Activated naive CD4-positive, alpha-beta T cell treated with anti-CD3 and anti-CD28 coated beads for 36 hours (primary cell): ENCODE measurements at regions not wholly inside any gene's neighbourhood (a gene's known extent, or its start where the extent isn't known, plus 50 kb on each side); places are given as distances from the start of the nearest gene placed in this dataset.

ENCODE experiments used
- CTCF ChIA-PET: fragments of 350-600 bp; sonication (Branson Sonifier 250); formaldehyde crosslinking; loops from one replicate; lab custom pipeline; 2021; ENCODE audit warnings: antibody characterized with exemption; lab: Charles Lee
- DNase-seq: peaks from one replicate; pipeline ENCODE4 v3.0.0-alpha.2; 2020
- H3K27ac Mint-ChIP-seq: one replicate; pipeline ENCODE4 v1.8.0; 2021; ENCODE audit warnings: mild to moderate bottlenecking, mixed read lengths
- H3K27me3 Mint-ChIP-seq: one replicate; pipeline ENCODE4 v1.8.0; 2021; ENCODE audit warnings: low read depth, mixed read lengths
- H3K36me3 Mint-ChIP-seq: one replicate; pipeline ENCODE4 v1.8.0; 2021; ENCODE audit warnings: low read depth, mixed read lengths
- H3K4me1 Mint-ChIP-seq: one replicate; pipeline ENCODE4 v1.8.0; 2021; ENCODE audit warnings: low read depth, mixed read lengths
- H3K4me3 Mint-ChIP-seq: one replicate; pipeline ENCODE4 v1.8.0; 2021; ENCODE audit warnings: mild to moderate bottlenecking, moderate library complexity, mixed read lengths
- H3K9me3 Mint-ChIP-seq: one replicate; pipeline ENCODE4 v1.8.0; 2021; ENCODE audit warnings: mixed read lengths
- intact Hi-C: fragments of 100-400 bp; cut with micrococcal nuclease; formaldehyde crosslinking; loops from one replicate; pipeline ENCODE4 v1.15.1; 2023

GRCh38 chr11:98185245-98185644 lies 835.5 kb upstream of the CNTN5 start:
- no peak for DNase-seq
- CTCF ChIA-PET, result no interaction called here
- no peak overlapping the region for H3K4me3 Mint-ChIP-seq
- H3K27me3 Mint-ChIP-seq, result no peaks in the 10 kb centered on the region
- no peak overlapping the region for H3K27ac Mint-ChIP-seq
- no peaks in the 10 kb centered on the region for H3K36me3 Mint-ChIP-seq
- intact Hi-C loops, result no loop called here
- peaks cover 3% of the 10 kb centered on the region for H3K9me3 Mint-ChIP-seq
- no peaks in the 10 kb centered on the region for H3K4me1 Mint-ChIP-seq

GRCh38 chr11:98194611-98195010 lies 826.1 kb upstream of the CNTN5 start:
- no peak overlapping the region for H3K27ac Mint-ChIP-seq

GRCh38 chr11:98195300-98195699 lies 825.4 kb upstream of the CNTN5 start:
- H3K9me3 Mint-ChIP-seq, result peaks cover under 1% of the 10 kb centered on the region
- no peaks in the 10 kb centered on the region for H3K4me1 Mint-ChIP-seq
- no peaks in the 10 kb centered on the region for H3K36me3 Mint-ChIP-seq
- no peaks in the 10 kb centered on the region for H3K27me3 Mint-ChIP-seq
- no peak overlapping the region for H3K4me3 Mint-ChIP-seq
- no peak for DNase-seq
- H3K27ac Mint-ChIP-seq, result no peak overlapping the region
- CTCF ChIA-PET, result no interaction called here
- intact Hi-C loops, result no loop called here

More at GRCh38 chr11:98194611-98195010, 826.1 kb upstream of the CNTN5 start:
- CTCF ChIA-PET, result no interaction called here
- Mint-ChIP-seq H3K9me3 (no peaks in the 10 kb centered on the region), H3K27me3 (no peaks in the 10 kb centered on the region), H3K36me3 (no peaks in the 10 kb centered on the region), H3K4me3 (no peak overlapping the region), H3K4me1 (no peaks in the 10 kb centered on the region)
- intact Hi-C loops, result no loop called here
- no peak for DNase-seq

- H3K4me3 Mint-ChIP-seq, result no peak overlapping the region
- intact Hi-C loops, result no loop called here
- CTCF ChIA-PET, result no interaction called here
These were observed 813.7 kb upstream of the CNTN5 start for GRCh38 chr11:98207086-98207485.

GRCh38 chr11:98227278-98227677 lies 793.5 kb upstream of the CNTN5 start:
- Mint-ChIP-seq H3K9me3 (peaks cover 2% of the 10 kb centered on the region), H3K27ac (no peak overlapping the region), H3K4me3 (no peak overlapping the region), H3K4me1 (no peaks in the 10 kb centered on the region), H3K36me3 (no peaks in the 10 kb centered on the region), H3K27me3 (no peaks in the 10 kb centered on the region)
- no peak for DNase-seq
- CTCF ChIA-PET, result no interaction called here
- intact Hi-C loops, result no loop called here

More at GRCh38 chr11:98207086-98207485, 813.7 kb upstream of the CNTN5 start:
- H3K9me3 Mint-ChIP-seq, result no peaks in the 10 kb centered on the region
- no peaks in the 10 kb centered on the region for H3K36me3 Mint-ChIP-seq
- no peak for DNase-seq
- H3K4me1 Mint-ChIP-seq, result no peaks in the 10 kb centered on the region
- H3K27ac Mint-ChIP-seq, result no peak overlapping the region
- no peaks in the 10 kb centered on the region for H3K27me3 Mint-ChIP-seq

- intact Hi-C loops, result no loop called here
- no peaks in the 10 kb centered on the region for H3K27me3 Mint-ChIP-seq
- no peaks in the 10 kb centered on the region for H3K36me3 Mint-ChIP-seq
- H3K4me3 Mint-ChIP-seq, result no peak overlapping the region
- no peaks in the 10 kb centered on the region for H3K4me1 Mint-ChIP-seq
- H3K27ac Mint-ChIP-seq, result no peak overlapping the region
- peaks cover 1% of the 10 kb centered on the region for H3K9me3 Mint-ChIP-seq
- DNase-seq, result no peak
- CTCF ChIA-PET, result no interaction called here
These were observed 790.1 kb upstream of the CNTN5 start for GRCh38 chr11:98230678-98231077.

- no peak for DNase-seq
- Mint-ChIP-seq H3K27me3 (no peaks in the 10 kb centered on the region), H3K9me3 (peaks cover 4% of the 10 kb centered on the region), H3K4me1 (no peaks in the 10 kb centered on the region), H3K36me3 (no peaks in the 10 kb centered on the region), H3K4me3 (no peak overlapping the region), H3K27ac (no peak overlapping the region)
- CTCF ChIA-PET, result no interaction called here
- intact Hi-C loops, result no loop called here
These were observed 786.1 kb upstream of the CNTN5 start for GRCh38 chr11:98234698-98235097.

- DNase-seq, result no peak
- Mint-ChIP-seq H3K36me3 (no peaks in the 10 kb centered on the region), H3K27me3 (no peaks in the 10 kb centered on the region), H3K4me3 (no peak overlapping the region), H3K4me1 (no peaks in the 10 kb centered on the region), H3K9me3 (peaks cover 27% of the 10 kb centered on the region), H3K27ac (no peak overlapping the region)
- CTCF ChIA-PET, result no interaction called here
- intact Hi-C loops, result no loop called here
These were observed 776.9 kb upstream of the CNTN5 start for GRCh38 chr11:98243897-98244296.

- intact Hi-C loops, result no loop called here
- CTCF ChIA-PET, result no interaction called here
- Mint-ChIP-seq H3K4me3 (no peak overlapping the region), H3K36me3 (no peaks in the 10 kb centered on the region), H3K27ac (no peak overlapping the region), H3K4me1 (no peaks in the 10 kb centered on the region), H3K27me3 (no peaks in the 10 kb centered on the region), H3K9me3 (peaks cover 3% of the 10 kb centered on the region)
- no peak for DNase-seq
These were observed 759.8 kb upstream of the CNTN5 start for GRCh38 chr11:98260983-98261382.

DNA sequence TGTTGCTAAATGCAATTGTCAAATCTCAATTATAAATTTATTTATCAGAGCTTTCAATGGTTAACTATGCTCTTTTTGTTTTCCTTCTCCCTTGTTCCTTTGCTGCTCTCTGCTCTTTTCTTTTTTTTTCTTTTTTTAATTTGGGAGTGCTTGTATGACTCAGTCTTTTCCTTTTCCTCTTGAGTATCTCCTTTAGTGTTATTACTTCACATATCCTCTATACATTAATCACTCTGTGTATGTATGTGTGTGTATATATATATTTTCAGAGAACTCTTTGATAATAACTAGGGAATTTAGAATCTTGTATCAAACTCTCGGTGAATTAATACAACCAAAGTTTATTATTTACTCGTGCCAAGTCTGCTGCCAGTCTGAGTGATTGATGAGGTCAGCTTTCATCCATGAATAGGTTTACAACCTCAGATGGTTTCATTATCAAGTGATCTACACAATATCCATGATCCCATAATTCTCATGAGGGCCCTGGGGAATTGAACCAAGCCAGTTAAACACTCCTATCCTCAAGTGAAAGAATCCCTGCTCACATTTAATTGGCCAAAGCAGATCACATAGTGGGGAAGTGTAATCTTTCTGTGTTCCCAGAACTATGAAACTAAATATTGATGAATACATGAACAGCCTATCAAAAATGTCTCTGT lies 743.4 kb upstream of the CNTN5 start:
- no peaks in the 10 kb centered on the region for H3K27me3 Mint-ChIP-seq
- no peaks in the 10 kb centered on the region for H3K36me3 Mint-ChIP-seq
- H3K27ac Mint-ChIP-seq, result no peak overlapping the region
- H3K4me1 Mint-ChIP-seq, result no peaks in the 10 kb centered on the region
- no peak overlapping the region for H3K4me3 Mint-ChIP-seq
- CTCF ChIA-PET, result no interaction called here
- DNase-seq, result no peak
- no peaks in the 10 kb centered on the region for H3K9me3 Mint-ChIP-seq
- intact Hi-C loops, result no loop called here

DNA sequence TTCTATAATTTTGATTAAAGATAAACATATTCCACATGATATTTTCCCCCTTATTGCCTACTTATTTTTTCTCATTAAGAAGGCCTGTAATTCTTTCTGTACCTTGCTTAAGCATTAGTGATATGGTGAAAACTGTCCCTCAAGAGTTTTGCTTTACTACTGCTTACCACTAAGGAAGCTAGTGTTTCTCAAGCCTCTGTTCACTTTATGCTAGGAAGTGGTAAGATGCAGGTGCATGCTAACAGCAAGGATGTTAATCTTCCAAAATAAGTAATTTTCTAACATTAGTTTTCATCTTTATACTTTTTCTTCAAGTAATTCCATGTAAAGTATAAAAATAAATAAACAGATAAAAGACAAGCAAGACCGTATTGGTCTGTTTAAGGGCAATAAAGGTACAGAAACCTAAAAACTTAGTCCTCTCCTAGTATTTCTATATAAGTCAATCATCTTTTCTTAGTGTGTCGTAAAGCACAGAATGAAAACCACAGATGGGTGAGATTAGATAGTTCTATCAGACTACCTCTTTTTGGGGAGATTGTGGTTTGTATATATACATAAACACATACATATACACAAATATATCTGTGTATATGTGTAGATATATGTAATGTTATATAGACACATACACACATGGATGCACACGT lies 731.0 kb upstream of the CNTN5 start:
- intact Hi-C loops, result no loop called here
- H3K27ac Mint-ChIP-seq, result no peak overlapping the region
- no peaks in the 10 kb centered on the region for H3K36me3 Mint-ChIP-seq
- H3K4me1 Mint-ChIP-seq, result no peaks in the 10 kb centered on the region
- CTCF ChIA-PET, result no interaction called here
- DNase-seq, result no peak
- H3K4me3 Mint-ChIP-seq, result no peak overlapping the region
- no peaks in the 10 kb centered on the region for H3K27me3 Mint-ChIP-seq
- H3K9me3 Mint-ChIP-seq, result no peaks in the 10 kb centered on the region

DNA sequence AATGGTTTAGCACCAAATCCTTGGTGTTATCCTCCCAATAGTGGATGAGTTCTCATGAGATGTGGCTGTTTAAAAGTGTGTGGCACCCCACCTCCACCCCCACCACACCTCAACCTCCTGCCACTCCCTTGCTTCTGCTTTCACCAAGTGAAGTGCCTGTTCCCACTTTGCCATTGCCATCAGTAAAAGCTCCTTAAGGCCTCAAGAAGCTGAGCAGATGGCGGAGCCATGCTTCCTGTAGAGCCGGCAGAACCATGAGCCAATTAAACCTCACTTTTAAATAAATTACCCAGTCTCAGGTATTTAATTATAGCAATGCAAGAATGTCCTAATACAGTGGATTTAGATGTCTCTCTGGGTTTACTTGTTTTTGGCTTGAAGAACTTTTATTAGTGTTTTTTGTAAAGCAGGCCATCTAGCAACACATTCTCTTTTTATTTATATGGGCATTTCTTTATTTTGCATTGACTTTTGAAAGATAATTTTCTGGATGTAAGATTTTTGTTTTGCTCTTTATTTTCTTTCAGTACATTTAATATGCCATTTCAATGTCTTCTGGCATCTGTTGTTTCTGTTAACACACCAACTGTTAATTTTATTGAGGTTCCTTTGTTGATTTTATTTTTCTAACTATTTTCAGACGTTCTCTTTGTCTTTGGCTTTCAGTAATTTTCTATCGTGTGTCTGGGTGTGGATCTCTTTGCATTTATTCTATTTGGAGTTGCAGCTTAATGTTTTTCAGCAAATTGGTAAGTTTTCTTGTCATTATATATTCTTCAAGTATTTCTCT lies 724.5 kb upstream of the CNTN5 start:
- Mint-ChIP-seq H3K36me3 (no peaks in the 10 kb centered on the region), H3K27ac (no peak overlapping the region), H3K4me1 (peaks cover 4% of the 10 kb centered on the region), H3K9me3 (no peaks in the 10 kb centered on the region), H3K27me3 (no peaks in the 10 kb centered on the region), H3K4me3 (no peak overlapping the region)
- intact Hi-C loops, result no loop called here
- CTCF ChIA-PET, result no interaction called here
- DNase-seq, result no peak

DNA sequence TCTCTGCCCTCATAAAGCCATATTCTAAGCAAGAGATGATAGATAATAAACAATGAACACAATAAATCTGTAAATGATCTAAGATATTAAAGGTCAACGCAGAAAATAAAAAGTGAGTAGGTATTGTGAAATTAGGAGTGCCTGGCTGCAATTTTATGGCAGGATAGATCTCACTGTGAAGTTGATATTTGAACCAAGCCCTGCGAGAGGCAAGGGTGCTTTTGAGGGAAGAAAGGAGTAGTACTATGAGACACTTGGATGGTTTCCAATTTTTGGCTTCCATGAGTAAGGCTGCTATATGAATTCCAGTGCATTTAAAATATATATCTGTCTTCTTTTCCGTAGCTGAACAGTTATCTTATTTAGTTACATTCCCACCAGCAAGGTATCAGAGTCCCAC lies 720.0 kb upstream of the CNTN5 start:
- Mint-ChIP-seq H3K9me3 (no peaks in the 10 kb centered on the region), H3K4me3 (no peak overlapping the region), H3K27ac (no peak overlapping the region), H3K27me3 (no peaks in the 10 kb centered on the region), H3K4me1 (peaks cover 4% of the 10 kb centered on the region), H3K36me3 (no peaks in the 10 kb centered on the region)
- CTCF ChIA-PET, result no interaction called here
- intact Hi-C loops, result no loop called here
- DNase-seq, result no peak
